ENCODE measurements at regions not wholly inside any gene's neighbourhood (a gene's known extent, or its start where the extent isn't known, plus 50 kb on each side); places are given as distances from the start of the nearest gene placed in this dataset.

DNA sequence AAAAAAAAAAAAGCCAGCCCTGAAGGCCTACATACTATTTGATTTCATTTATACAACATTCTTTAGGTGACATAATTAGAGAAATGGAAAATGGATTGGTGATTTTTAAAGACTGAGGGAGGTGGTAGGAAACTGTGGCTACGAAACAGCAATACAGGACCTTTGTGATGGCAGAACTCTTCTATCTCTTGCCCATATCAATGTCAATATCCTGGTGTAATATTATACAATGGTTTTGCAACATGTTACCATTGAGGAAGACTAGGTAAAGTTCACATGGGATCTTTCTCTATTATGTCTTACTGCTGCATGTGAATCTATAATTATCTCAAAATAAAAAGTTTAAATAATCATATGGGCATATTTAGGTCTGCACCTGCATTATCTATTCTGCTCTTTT is 371.2 kb downstream of the ETS1 start:
- Mint-ChIP-seq H3K4me3 (ENCODE audit: unreplicated experiment) (no peak overlapping the region), H3K27ac (ENCODE audit: unreplicated experiment) (no peak overlapping the region), H3K36me3 (ENCODE audit: low read depth) (no peaks in the 10 kb centered on the region), H3K27me3 (ENCODE audit: low read depth) (no peaks in the 10 kb centered on the region), H3K4me1 (ENCODE audit: low read depth) (peaks cover 29% of the 10 kb centered on the region), H3K9me3 (ENCODE audit: low read depth) (peaks cover 2% of the 10 kb centered on the region)
- TF ChIP-seq, protein P1, sequence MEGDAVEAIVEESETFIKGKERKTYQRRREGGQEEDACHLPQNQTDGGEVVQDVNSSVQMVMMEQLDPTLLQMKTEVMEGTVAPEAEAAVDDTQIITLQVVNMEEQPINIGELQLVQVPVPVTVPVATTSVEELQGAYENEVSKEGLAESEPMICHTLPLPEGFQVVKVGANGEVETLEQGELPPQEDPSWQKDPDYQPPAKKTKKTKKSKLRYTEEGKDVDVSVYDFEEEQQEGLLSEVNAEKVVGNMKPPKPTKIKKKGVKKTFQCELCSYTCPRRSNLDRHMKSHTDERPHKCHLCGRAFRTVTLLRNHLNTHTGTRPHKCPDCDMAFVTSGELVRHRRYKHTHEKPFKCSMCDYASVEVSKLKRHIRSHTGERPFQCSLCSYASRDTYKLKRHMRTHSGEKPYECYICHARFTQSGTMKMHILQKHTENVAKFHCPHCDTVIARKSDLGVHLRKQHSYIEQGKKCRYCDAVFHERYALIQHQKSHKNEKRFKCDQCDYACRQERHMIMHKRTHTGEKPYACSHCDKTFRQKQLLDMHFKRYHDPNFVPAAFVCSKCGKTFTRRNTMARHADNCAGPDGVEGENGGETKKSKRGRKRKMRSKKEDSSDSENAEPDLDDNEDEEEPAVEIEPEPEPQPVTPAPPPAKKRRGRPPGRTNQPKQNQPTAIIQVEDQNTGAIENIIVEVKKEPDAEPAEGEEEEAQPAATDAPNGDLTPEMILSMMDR (IDR thresholded peaks at IDR 0.05): no peak
- DNase-seq (ENCODE audit: low spot score): no peak

DNA sequence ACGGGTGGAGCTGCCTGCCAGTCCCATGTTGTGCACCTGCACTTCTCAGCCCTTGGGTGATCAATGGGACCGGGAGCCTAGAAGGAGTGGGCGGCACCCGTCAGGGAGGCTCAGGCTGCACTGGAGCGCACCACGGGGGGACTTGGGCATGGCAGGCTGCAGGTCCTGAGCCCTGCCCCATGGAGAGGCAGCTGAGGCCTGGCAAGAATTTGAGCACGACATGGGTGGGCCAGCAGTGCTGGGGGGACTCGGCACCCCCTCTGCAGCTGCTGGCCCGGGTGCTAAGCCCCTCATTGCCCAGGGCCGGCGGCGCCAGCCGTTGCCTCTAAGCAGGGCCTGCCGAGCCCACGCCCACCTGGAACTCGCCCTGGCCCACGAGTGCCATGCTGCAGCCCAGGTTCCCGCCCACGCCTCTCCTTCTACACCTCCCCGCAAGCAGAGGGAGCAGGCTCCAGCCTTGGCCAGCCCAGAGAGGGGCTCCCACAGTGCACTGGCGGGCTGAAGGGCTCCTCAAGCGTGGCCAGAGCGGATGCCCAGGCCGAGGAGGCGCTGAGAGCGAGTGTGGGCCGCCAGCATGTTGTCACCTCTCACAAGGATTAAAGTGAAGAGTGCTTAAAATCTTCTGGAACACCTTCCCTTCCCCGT is 372.0 kb downstream of the ETS1 start:
- Mint-ChIP-seq H3K9me3 (ENCODE audit: low read depth) (peaks cover 2% of the 10 kb centered on the region), H3K4me3 (ENCODE audit: unreplicated experiment) (no peak overlapping the region), H3K27ac (ENCODE audit: unreplicated experiment) (no peak overlapping the region), H3K27me3 (ENCODE audit: low read depth) (no peaks in the 10 kb centered on the region), H3K4me1 (ENCODE audit: low read depth) (peaks cover 36% of the 10 kb centered on the region), H3K36me3 (ENCODE audit: low read depth) (no peaks in the 10 kb centered on the region)
- peak; percentile 88 for DNase-seq (ENCODE audit: low spot score)
- TF ChIP-seq, protein P1 (IDR thresholded peaks at IDR 0.05): no peak

DNA sequence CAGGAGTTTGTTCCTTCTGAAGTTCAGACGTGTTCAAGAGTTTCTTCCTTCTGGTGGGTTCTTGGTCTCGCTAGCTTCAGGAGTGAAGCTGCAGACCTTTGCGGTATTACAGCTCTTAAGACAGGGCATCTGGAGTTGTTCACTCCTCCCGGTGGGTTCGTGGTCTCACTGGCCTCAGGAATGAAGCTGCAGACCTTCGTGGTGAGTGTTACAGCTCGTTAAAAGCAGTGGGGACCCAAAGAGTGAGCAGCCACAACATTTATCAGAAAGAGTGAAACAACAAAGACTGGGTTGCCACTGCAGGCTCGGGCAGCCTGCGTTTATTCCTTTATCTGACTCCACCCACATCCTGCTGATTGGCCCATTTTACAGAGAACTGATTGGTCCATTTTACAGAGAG is 373.1 kb downstream of the ETS1 start:
- Mint-ChIP-seq H3K36me3 (ENCODE audit: low read depth) (no peaks in the 10 kb centered on the region), H3K27me3 (ENCODE audit: low read depth) (no peaks in the 10 kb centered on the region), H3K4me1 (ENCODE audit: low read depth) (peaks cover 36% of the 10 kb centered on the region), H3K9me3 (ENCODE audit: low read depth) (peaks cover 2% of the 10 kb centered on the region), H3K27ac (ENCODE audit: unreplicated experiment) (no peak overlapping the region), H3K4me3 (ENCODE audit: unreplicated experiment) (no peak overlapping the region)
- DNase-seq (ENCODE audit: low spot score): no peak
- TF ChIP-seq, protein P1 (IDR thresholded peaks at IDR 0.05): no peak

DNA sequence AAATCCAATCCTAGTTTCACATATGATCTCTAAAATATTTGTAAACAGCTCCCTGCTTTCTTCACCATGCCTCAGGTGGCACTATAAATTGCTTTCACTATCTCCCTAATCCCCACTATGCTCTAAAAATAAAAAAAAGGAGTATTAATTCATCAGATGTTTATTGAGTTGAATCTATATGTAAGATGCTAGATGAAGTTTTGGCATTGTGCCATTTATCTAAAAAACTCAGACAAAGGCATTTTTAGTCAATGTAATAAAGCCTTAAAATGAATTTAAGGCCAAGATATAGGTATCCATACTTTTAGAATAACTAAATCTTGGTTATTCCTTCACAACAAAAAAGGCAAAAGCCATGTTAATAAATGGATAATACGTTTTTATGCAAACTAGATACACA is 373.9 kb downstream of the ETS1 start:
- TF ChIP-seq, protein P1 (IDR thresholded peaks at IDR 0.05): no peak
- Mint-ChIP-seq H3K27ac (ENCODE audit: unreplicated experiment) (no peak overlapping the region), H3K4me3 (ENCODE audit: unreplicated experiment) (no peak overlapping the region), H3K9me3 (ENCODE audit: low read depth) (peaks cover 2% of the 10 kb centered on the region), H3K27me3 (ENCODE audit: low read depth) (no peaks in the 10 kb centered on the region), H3K36me3 (ENCODE audit: low read depth) (no peaks in the 10 kb centered on the region), H3K4me1 (ENCODE audit: low read depth) (peaks cover 36% of the 10 kb centered on the region)
- DNase-seq (ENCODE audit: low spot score): no peak

DNA sequence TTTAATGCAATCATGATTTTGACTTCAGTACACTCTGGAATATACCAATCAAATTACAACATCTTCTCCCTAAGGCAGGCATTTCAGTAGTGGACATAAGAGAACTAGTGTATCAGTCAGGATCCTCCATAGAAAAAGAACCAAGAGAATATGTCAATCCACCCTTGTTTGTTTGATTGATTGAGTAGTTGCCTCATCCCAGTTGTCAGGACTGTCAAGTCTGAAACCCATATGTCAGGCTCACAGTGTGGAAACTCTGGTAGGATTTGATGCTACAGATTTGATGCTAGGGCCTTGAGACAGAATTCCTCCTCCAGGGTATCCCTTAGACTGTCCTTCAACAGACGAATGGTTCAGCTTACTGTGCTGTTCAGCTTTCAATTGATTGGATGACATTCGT is 375.0 kb downstream of the ETS1 start:
- H3K4me1 Mint-ChIP-seq (ENCODE audit: low read depth): peaks cover 47% of the 10 kb centered on the region
- no peaks in the 10 kb centered on the region for H3K27me3 Mint-ChIP-seq (ENCODE audit: low read depth)
- no peak overlapping the region for H3K27ac Mint-ChIP-seq (ENCODE audit: unreplicated experiment)
- TF ChIP-seq, protein P1 (IDR thresholded peaks at IDR 0.05): no peak
- H3K36me3 Mint-ChIP-seq (ENCODE audit: low read depth): no peaks in the 10 kb centered on the region
- H3K9me3 Mint-ChIP-seq (ENCODE audit: low read depth): peaks cover 2% of the 10 kb centered on the region
- H3K4me3 Mint-ChIP-seq (ENCODE audit: unreplicated experiment): no peak overlapping the region
- DNase-seq (ENCODE audit: low spot score): no peak
